Right forelimb (tissue), 1 donor: ENCODE measurements at regions not wholly inside any gene's neighbourhood (a gene's known extent, or its start where the extent isn't known, plus 50 kb on each side); places are given as distances from the start of the nearest gene placed in this dataset.
"Not testable (repeated sequence)": the region's sequence is repeated elsewhere in the genome, so short reads cannot be mapped to it uniquely, and the experiment has no call there.

ENCODE experiments used
- DNase-seq: peaks from one replicate; pipeline ENCODE4 v3.0.0-alpha.2; 2018

DNA sequence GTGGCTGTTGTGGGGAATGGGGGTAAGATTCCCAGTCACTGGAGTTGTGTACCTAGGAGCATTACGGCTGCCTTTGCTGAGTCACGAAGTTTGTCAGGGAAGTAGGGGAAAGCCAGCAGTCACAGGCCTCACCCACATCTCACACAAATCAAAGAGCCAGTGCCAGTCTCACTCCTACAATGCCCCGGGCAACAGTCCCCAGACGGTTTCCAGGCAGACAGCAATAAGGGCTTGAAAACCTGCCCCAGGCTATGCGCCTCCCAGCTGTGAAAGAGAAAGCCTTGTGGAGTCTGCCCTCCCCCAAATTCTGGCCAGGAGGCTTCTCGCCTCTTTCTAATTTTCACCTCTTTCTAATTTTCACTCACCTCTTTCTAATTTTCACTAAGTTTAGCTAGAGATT, 142.3 kb upstream of the EDNRB start:
- DNase-seq = no peak

DNA sequence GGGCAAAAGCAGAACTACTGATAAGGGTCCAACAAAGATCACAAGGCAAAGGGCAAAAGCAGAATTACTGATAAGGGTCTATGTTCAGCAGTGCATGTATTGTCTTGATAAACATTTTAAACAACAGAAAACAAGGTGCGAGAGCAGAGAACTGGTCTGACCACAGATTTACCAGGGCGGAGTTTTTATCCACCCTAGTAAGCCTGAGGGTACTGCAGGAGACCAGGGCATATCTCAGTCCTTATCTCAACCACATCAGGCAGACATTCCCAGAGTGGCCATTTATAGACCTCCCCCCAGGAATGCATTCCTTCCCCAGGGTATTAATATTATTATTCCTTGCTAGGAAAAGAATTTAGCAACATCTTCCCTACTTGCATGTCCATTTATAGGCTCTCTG, 138.2 kb upstream of the EDNRB start:
- DNase-seq = not testable (repeated sequence)

DNA sequence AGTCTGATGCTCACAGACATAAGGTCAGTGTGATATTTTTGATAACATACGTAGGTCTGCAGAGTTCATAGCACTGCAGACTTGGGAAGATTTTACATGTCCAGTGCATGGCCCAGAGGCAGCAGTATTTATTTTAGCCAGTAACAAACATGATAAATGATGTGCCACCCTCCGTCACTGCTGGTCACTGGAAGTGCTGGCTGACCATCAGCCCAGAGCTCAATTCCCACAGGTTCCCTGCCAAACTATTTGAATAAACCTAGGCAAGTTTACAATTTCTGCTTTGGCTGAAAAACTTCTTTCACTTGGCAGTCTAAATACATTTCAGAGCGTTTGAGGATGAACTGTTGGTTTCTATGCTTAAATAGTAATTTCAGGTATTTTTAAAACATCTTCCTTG, 135.5 kb upstream of the EDNRB start:
- DNase-seq = no peak

DNA sequence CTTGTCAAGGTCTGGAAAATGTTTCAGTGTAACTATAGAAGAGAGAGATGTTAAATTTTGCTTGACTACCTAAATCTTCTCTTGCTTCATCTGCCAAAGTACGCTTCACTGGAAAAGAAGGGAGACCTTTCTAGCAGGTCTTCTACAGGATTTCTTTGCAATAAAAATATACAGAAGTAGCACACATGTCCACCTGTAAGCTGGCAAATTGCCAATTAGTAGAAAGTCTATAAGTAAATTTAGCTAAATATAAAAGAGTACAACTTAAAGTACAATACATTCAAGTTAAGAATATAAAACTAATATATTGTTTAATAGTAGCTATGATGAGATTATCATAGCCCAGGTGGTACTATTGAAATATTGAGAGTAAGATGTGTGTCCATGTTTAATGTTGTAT, 128.5 kb upstream of the EDNRB start:
- DNase-seq = no peak

DNA sequence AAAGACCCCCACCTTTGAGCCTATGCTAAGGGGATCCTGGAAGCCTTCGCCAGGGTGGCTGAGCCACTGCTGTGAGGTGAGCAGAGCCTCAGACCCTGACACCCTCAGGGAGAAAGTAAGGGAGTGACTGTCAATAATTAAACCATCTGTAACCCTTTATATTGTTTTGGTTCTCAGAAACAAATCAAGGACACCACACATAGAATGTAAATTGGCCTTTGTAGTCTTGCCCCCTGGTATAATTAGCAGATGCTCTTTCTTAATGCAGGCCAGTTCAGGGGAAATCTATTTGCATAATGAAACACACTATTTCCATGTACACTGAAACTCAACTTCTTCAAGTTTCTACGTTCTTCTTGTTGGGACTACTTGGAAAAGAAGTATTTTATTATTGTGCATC, 127.7 kb upstream of the EDNRB start:
- no peak for DNase-seq

DNA sequence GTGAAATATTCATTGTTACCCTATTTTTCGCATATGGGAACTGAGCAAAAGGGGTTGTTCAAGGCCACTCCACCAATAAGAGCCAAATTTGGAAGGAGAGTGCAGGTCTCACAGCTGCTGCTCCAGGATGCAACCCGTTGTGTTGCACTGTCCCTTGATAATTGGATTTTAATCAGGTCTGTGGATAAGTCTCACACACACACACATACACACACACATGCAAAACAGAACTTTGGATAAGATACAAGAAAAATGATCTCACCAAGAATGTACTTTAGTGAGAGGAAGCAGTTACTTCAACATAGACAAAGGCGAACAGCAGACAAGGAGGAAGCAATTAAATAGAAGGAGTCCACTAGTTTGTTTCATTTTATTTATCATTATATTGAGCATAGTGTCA, 127.3 kb upstream of the EDNRB start:
- DNase-seq = no peak

DNA sequence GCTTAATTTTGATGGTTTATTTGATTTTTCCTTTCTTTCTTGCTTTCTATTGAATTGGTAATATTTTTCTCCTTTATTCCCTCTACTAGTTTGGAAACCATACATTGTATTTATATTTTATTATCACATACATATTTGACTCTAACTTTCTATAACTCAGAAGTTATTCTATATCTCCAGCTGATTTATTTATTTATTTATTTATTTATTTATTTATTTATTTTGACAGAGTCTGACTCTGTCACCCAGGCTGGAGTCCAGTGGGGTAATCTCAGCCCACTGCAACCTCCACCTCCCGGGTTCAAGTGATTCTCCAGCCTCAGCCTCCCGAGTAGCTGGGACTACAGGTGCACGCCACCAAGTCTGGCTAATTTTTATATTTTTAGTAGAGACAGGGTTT, 122.7 kb upstream of the EDNRB start:
- DNase-seq = not testable (repeated sequence)

DNA sequence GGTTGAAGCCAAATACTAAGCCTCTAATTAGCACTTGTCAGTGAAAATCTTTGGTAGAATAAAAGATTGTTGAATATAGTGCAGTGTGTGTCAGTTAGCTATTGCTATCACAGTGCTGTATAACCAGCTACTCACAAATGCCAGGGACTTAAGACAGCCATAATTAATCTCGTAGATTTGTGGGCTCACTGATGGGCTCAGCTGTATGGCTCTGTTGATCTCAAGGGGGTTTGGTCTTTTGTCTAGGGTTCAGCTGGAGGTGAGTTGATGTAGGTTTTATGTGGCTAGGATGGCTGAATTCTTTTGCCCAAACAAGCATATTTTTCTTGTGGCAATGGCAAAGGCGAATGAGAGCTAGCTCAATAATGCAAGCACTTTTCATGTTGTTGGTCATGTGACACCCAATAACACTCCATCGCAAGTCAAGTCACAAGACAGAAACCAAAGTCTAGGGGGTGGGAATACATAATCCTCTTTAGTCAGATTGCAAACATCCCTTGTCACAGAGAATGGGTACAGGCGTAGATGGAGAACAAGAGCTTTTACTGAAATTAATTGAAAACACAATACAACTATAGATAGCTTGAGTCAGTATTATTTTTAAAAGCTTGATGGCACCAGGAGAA, 121.7 kb upstream of the EDNRB start:
- no peak for DNase-seq

DNA sequence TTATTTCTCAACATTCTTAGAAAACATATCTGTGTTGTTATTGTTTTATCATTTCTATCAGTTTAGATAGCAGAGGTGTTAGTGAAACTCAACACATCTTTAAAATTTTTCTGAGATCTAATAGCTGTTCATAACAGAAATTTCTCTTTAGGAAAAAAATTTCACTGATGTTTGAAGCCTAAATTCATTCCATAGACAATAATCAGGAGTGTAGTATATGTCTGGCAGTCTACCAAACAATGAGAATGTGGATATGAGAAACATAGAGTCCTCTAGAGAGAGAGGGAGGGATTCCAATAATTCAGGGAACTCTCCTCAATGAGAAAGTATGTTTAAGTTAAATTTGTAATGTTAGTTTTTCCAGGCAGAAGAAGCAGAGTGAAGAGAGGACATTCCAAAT, 118.2 kb upstream of the EDNRB start:
- no peak for DNase-seq

DNA sequence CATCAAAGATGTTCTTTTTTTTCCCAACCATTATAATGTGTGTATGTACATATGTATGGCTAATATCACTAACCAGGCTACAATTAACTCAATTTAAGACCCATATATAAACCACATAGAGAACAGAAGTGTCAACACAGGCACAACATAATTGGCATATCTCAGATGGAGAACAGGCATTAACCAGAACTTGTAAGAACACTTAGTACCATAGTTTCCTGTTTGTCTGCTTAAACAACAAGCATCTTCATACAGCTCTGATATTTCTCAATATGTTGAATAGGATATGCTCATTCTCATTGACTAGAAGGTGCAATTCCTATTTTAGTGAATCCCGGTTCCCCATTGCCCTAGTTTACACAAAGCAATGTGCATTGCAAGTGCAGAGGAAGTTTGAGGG, 116.9 kb upstream of the EDNRB start:
- DNase-seq = no peak

DNA sequence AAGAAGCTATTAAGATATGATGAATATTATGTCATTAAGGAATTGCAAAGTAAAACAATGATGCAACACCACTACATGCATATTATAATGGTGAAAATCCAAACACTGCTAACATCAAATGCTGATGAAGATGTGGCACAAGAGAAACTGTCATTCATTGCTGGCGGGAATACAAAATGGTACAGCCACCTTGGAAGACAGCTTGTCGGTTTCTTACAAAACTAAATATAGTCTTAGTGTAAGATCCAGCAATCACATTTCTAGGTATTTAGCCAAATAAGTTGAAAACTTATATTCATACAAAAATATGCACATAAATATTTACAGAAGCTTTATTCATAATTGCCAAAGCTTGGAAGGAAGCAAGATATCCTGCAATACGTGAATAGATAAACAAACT, 114.9 kb upstream of the EDNRB start:
- DNase-seq = no peak

DNA sequence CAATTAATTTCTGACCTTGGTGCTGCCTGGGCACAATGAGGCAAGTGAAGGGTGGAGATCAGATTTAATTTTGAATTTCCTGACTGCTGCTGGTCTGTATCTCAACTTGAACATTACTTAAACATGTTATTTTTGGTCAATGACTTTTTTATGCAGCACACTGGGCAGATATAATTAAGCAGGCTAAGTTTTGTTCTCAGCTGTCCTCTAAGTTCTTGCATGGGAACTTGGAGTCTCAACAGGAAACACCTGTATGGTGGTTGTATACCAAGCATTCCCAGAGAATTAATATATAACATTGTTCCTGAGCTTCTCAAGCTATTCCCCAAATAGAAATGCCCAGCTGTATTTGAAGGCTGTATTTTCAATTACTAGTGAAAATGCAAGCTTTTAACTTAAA, 113.5 kb upstream of the EDNRB start:
- DNase-seq = no peak

DNA sequence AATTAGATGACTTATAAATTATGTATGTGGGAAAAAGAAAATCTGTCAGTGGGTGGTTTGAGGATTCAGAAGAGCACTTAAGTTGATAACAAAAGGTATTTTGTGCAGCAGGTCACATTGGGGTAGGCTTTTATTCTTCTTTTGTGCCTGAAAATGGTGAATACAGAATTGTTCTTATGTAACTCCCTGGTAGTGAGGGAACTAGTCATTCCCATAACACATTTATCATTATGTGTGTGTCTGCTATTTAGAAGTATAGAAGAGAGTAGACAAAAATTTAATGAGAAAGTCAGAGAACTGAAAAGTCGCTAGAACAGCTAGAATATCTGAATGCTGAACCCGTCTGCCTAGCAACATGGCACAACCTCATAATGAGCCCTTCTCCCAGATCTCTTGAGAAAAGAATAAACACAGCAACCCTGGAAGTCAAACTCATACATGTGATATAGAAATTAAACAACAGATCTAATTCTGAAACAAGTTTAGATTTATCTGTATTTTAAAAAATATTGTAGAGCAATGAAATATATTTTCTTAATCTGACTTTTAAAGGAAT, 111.8 kb upstream of the EDNRB start:
- DNase-seq = no peak

DNA sequence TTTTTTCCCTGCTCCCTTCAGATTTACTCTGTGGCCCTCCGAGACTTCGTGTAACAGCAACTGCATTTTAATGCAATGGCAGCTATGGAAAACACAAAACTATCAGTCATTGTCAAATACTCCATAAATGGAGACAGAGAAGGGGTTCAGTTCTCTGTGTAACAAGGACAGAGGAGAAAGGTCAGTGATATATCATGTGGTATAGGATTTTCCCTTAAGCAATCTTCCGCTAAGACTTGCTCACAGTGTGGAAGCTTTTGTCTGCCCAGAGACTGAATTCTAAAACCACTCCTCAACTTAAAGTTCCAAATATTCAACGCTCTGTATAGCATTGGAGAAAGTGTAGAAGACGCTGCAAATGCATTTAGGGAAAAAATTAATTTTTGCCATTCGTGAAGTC, 111.3 kb upstream of the EDNRB start:
- DNase-seq = no peak

DNA sequence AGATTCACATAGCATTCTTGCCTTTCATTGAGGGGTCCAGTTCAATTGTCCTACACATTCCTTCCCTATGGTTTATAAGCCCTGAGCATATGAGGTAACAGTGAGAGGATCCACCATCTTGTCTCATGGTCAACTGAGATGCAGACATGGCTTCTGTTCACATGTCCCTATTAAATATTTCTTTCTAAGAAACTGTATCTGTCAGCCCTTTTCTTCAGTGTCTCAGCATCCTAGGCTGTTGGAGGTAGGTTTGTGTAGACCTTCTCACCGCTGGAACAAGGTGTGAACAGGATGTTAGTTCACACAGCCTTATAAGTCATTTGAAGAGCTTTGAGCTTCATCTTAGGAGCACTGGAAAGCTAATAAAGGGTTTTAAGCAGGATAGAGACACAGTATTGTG, 110.3 kb upstream of the EDNRB start:
- DNase-seq = no peak

DNA sequence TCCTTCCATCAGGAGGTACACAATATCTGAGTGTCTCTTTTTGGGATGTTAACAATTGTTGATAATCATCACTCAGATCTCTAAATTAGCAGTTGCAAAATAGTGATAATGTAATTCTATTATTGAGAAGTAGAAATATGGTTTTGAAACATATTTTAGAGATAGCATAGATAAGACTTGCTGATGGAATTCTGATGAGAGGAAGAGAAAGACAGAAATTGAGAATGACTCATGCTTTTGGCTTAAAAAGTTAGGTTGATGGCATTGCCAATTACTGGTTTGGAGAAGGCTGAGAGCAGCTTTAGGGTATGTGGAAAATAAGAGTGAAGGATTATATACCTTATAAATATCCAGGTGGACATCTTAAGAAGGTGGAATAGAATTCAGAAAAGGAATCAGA, 106.4 kb upstream of the EDNRB start:
- no peak for DNase-seq

DNA sequence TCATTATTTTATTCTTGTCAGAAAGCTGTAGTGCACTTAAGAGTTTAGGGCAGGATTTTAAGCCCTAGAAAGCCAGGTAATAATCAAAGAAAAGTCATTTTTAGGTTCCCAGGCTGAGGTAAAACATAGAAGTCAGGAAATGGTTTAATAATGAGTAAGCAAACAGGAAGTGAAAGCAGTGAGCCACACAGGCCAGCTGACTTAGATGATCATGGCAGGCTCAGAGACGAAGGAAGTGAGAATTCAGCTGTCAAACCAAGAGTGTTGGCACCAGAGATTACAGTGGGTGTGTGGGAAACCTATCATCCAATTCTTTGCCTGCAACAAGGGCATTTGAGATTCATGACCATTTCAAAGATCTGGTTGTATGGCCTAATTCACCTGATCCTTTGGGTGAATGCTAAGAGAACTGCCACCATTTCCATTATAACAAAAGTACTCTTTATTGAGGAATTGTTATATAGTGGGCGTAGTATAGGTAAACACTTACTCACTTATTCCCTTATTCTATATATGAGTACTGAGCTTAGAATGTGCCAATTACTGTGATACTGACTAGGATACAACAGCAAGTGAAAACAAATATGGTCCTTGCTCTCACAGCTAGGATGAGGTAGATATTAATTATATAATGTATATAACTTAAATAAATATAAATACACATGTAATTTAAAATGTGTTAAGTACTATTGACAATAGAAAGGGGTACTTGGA, 103.7 kb upstream of the EDNRB start:
- DNase-seq = no peak

DNA sequence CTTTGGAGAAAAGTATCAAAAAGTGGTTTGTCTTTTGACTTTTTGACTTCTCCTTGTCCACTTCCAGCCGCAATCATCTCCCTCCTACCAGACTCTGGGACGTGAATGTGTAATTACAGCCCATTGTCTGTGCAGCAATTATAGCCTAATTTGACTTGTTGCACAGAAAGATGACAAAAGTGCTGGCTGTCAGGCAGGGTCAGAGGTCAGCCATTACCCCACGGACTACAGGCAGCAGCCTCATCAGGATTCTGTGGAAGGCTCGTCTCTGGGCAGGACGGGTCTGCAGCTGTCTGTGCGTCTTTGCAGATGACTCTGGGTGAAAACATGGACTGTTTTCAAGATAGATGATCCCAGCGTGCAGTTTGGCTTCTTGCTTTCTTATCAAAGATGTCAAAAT, 102.2 kb upstream of the EDNRB start:
- no peak for DNase-seq

DNA sequence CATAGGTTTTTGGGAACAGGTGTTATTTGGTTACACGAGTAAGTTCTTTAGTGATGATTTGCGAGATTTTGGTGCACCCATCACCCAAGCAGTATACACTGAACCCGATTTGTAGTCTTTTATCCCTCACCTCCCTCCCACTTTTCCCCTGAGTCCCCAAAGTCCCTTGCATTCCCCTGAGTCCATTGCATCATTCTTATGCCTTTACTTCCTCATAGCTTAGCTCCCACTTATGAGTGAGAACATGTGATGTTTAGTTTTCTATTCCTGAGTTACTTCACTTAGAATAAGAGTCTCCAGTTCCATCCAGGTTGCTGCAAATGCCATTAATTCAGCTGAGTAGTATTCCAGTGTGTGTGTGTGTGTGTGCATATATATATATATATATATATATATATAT, 97.2 kb upstream of the EDNRB start:
- DNase-seq = no peak

DNA sequence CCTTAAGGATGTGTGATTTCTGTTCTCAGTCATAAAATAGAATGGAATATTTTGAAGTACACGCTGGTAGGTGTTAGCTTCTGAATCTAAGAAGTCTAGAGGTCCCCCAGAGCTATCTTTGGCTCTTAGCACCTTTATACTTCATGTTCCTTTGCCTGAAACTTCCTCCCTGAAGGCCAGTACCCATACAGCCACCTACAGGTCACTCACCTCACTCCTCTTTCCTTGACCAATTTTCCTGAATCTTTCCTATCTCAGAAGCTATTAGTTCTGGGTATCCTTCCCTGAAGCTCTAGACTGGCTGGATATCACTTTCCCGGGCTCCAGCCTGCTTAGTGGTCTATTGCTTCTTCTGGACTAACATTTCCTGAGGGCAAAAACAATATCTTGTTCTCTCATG, 93.4 kb upstream of the EDNRB start:
- DNase-seq = no peak

DNA sequence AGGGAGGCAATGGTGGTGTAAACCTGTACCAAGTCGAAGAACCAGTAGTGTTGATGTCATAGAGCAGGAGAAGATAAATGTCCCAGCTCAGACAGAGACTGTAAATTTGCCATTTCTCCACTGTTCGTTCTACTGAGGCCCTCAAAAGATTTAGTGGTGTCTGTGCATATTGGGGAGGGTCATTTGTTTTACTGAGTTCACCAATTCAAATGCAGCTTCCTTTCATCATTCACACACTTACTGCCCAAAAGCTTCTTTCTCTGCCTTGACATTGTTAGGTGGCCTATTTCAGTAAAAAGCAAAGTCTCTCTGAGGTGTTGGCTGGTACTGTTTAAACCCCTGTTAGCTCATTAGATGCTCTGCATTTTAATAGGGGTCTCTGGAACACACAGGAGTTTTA, 86.2 kb upstream of the EDNRB start:
- DNase-seq = no peak

DNA sequence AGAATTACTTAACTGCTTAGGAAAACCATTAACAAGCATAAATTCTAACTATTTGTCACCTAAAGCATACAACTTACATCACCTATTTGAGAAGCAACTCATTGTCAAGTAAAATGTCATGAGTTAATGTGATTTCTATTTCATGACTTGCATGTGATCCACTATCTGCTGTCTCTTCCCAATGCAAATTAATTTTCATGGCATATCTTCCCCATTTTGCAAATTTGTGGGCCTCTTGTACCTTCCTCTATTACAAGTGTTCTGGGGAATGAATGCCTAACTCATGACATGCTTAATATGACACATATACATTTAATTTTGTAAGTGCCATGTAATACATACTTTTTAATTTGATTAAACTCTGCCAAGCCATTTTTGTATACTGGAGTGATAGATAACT, 81.1 kb upstream of the EDNRB start:
- DNase-seq = no peak

DNA sequence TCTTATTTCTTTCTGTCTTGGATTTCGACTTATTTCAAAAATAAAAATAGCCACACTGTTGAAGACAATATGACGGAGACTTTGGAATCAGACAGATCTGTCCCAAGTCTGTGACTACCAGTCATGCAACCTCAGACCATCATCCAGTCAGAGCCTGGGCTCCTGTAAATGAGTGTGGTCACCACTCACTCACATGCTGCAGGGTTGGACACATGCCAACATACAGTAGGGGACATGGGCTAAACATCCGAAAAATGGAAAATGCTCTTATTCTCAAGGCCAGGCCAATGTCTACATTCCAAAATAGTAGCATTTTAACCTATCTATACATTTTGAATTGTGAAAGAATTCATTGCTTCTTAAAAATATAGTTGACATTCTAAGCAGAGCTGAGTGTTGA, 75.5 kb upstream of the EDNRB start:
- no peak for DNase-seq

DNA sequence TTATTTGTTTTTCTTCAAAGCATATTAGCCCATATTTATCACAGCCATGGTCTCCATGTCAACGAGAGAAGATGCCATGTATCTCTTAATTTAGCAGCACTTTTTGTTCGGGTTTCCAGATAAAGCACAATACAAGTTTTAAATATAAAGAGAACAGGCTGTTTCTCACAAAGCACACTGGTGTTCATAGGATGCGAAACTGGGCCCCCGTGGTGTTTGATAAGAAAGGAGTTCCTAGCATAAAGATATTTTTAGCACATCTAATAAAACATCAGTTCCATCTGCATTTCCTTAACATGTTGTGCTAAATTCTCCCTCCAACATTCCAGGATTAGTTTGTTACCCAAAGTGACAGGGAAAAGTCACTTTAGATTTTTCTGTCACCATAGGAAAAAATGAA, 72.4 kb upstream of the EDNRB start:
- no peak for DNase-seq

DNA sequence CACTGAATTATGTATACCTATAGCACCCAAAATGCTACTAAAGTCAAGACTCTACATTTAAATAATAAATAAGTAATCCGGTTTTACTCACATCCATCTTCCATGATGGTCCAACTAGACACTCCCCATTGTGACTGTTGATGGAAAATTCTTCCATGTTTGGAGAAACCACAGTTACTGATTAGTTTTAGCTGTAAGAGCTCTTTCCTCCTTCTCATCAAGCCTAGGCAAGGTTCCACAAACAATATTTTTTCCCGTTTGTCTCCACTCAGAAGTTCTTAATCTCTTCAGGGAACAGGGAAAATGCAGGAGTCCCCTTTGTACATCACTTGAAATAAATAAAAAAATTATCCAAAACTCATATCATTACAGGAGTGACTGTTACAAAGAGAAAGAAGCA, 70.7 kb upstream of the EDNRB start:
- no peak for DNase-seq
